ENCODE measurements at regions not wholly inside any gene's neighbourhood (a gene's known extent, or its start where the extent isn't known, plus 50 kb on each side); places are given as distances from the start of the nearest gene placed in this dataset.

GRCh38 chr1:29975036-29975694 is 738.8 kb downstream of the PTPRU start:
- DNase-seq = peak; percentile 7

- no peak for DNase-seq
These were observed 738.0 kb downstream of the PTPRU start for GRCh38 chr1:29974316-29974724.

GRCh38 chr1:29973406-29973805 is 737.1 kb downstream of the PTPRU start:
- no peak for DNase-seq

GRCh38 chr1:29972421-29973053 is 736.2 kb downstream of the PTPRU start:
- no peak for DNase-seq

- DNase-seq = no peak
These were observed 735.4 kb downstream of the PTPRU start for GRCh38 chr1:29971703-29972102.

- no peak for DNase-seq
These were observed 734.5 kb downstream of the PTPRU start for GRCh38 chr1:29970747-29971325.

GRCh38 chr1:29969576-29969975 is 733.3 kb downstream of the PTPRU start:
- no peak for DNase-seq

DNA sequence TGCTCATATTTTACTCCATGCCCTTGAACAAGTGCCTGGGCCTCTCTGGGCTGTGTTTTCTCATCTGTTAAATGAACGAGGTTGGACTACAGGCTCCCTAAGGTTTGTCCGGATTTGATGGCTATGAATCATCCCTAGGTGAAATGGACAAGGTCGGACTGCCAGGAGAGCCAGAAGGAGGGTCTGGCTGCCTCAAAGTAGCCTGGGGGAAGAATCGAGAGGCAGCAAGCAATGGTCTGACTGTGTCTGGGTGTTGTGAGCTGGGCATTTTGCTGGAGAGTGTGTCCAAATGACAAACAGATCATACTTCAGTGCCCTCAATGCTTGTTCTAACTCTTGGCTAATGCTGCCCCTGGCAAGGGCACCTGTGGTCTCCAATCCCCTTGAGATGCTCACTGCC is 730.9 kb downstream of the PTPRU start:
- no peak for DNase-seq

- DNase-seq = no peak
These were observed 730.3 kb downstream of the PTPRU start for GRCh38 chr1:29966526-29967045.

- DNase-seq = no peak
These were observed 728.6 kb downstream of the PTPRU start for GRCh38 chr1:29964718-29965533.

DNA sequence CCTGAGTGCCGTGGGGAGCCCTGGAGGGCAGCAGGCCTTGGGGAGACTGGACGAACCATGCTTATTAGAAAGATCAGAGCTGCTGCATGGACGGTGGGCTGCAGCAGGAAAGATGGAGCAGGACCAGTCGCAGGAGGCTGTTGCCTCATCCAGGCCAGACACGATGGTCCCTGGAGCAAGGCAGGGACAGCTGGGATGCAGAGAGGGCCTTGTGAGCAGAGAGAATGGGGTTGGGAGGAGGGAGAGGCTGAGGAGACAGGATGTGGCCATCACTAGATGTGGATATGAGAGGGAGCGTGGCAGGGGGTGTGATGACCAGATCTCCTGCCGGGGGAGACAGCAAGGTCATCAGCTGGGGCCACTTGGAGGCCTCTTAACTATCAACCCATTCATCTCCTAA is 727.6 kb downstream of the PTPRU start:
- no peak for DNase-seq

GRCh38 chr1:29962831-29963247 is 726.5 kb downstream of the PTPRU start:
- DNase-seq = no peak

- no peak for DNase-seq
These were observed 726.0 kb downstream of the PTPRU start for GRCh38 chr1:29962336-29962735.

GRCh38 chr1:29961293-29962059 is 725.2 kb downstream of the PTPRU start:
- DNase-seq = no peak

DNA sequence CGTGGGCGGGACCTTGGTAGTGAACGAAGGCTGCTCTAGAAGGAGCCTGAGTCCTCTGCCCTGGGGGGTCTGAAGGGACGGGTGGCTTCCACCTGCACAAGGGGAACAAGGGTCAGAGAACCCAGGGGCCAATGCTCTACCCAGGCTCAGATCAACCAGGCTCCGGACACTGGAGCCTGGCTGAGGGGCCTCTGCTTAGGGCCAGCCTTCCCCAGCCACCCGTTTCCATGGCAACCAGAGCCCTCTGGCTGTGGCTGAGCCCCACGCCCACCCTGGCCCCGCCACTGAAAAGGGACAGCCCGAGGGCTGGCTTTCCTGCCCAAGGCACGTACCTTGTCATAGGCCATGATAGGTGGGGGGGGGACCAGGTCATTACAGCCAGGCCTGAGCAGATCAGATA is 724.6 kb downstream of the PTPRU start:
- no peak for DNase-seq

- no peak for DNase-seq
These were observed 723.9 kb downstream of the PTPRU start for GRCh38 chr1:29960156-29960755.

- no peak for DNase-seq
These were observed 723.0 kb downstream of the PTPRU start for GRCh38 chr1:29959356-29959755.

- DNase-seq = no peak
These were observed 721.9 kb downstream of the PTPRU start for GRCh38 chr1:29958271-29958670.

DNA sequence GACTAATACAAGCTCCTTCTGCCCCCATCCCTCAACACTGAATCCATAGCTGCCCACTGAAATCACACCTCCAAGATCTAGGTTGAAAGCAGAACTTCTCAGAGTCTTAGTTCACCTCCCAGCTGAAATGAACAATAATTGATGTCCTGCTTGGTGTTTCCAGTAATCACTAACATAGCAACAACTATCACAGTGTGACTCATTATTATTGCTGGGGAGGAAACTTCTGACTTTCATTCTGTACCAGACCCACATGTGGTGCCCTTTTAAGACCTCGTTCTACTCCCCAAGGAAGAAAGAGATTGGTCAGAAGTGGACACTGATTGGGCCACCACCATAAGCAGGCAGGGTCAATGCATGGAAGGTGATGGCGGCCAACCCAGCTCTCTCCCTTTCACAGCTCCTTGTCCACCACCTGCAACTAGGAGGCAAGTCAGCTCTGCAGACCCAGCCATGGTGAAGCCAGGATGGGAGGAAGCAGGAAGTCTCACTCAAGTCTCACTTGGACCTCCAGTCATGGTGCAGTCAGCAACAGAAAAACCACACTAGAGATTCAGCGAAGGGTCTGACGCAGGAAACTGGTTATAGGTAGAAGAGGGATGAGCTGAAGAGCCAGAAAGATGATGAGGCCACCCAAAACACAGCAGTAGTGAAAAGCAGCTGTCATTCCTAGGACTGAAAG is 720.2 kb downstream of the PTPRU start:
- DNase-seq = no peak

- no peak for DNase-seq
These were observed 718.3 kb downstream of the PTPRU start for GRCh38 chr1:29954591-29954990.

GRCh38 chr1:29953961-29954360 is 717.6 kb downstream of the PTPRU start:
- DNase-seq = no peak

GRCh38 chr1:29949676-29950075 is 713.4 kb downstream of the PTPRU start:
- DNase-seq = no peak
